GM21528 (cell line): ENCODE measurements at regions not wholly inside any gene's neighbourhood (a gene's known extent, or its start where the extent isn't known, plus 50 kb on each side); places are given as distances from the start of the nearest gene placed in this dataset.

ENCODE experiments used
- ATAC-seq: cut with Tn5 transposase; IDR thresholded peaks from one replicate; pipeline ENCODE4 v1.9.1; 2021; ENCODE audit warnings: mild to moderate bottlenecking, moderate library complexity; ENCODE audit not compliant: unreplicated experiment, low FRiP score

- no peak for ATAC-seq
These were observed 555.8 kb upstream of the EPHA7 start for GRCh38 chr6:93975159-93975558.

- ATAC-seq, result no peak
These were observed 555.0 kb upstream of the EPHA7 start for GRCh38 chr6:93974332-93974731.

- no peak for ATAC-seq
These were observed 553.4 kb upstream of the EPHA7 start for GRCh38 chr6:93972791-93973190.

DNA sequence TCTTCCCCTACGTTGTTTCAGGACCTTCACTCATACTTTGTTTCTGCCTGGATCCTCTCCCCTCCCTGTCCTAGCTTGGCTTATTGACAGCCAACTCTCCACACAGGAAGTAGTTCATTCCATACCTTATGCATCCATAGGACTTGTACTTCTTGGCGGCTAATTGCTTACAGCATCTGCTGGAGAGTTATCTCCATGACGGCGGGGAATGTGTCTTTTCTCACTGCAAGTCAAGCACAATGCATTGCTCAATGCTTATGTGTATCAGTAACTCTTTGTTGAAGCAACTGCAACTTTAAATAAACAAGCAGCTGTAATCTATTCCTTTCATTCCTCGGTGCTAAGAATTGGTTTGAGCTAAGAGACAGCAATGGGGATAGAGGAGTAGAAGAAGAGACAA, 551.3 kb upstream of the EPHA7 start:
- ATAC-seq, result no peak

DNA sequence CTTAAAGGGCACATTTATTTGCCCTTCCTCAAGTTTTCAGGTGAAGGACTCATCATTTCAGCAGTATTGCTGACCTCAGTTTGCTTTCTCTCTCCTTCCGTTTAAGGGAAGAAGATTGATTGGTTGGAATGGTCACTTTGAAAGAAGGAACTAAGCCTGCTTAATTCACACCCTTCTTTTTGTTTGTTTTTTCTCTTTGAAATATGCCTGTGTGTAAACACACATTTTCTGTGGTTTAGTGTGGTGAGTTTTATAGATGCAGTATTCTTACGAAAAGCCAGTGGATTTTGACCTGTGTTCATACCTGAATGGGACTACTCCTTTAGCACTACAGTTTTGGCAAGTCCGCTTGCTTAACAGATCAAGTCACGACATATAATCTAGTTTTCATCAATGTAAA, 548.8 kb upstream of the EPHA7 start:
- ATAC-seq, result no peak

DNA sequence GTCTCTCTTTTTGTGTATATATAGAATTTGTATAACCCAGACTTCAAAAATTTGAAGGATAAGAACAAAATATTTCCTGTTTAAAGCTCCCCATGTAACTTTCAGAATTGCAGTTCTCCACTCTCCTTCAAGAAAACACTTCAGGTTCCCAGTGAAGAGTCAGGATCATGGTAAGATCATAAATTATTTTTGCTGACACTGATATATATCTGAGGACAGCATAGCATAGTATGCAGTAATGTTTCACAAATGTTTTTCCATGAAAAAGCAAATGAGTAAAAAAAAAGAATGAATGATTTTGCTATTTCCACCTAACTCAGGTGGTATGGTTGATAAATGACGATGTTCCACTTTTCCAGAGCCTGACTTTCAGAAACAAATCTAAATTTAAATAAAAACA, 545.6 kb upstream of the EPHA7 start:
- ATAC-seq, result no peak

- no peak for ATAC-seq
These were observed 545.0 kb upstream of the EPHA7 start for GRCh38 chr6:93964321-93964720.

DNA sequence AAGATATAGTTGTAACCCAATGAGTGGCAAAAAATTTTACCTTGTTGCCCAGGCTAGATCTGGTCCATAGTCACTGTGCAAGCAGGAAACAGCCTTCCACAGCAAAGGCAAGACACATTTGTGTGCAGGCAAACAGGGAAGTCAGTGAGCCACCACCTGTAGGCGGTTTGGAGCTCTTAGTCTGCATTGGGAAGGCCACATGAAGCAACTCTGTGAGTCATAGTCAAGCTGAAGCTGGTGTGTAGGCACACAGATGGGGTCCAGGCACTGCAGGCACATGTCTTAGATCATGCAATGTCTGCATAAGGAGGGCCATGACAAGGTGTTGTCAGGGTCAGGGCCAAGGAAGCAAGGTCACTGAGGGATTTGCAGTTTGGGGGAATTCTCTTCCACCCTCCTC, 543.2 kb upstream of the EPHA7 start:
- no peak for ATAC-seq

GRCh38 chr6:93954584-93954983, 535.2 kb upstream of the EPHA7 start:
- ATAC-seq, result no peak

DNA sequence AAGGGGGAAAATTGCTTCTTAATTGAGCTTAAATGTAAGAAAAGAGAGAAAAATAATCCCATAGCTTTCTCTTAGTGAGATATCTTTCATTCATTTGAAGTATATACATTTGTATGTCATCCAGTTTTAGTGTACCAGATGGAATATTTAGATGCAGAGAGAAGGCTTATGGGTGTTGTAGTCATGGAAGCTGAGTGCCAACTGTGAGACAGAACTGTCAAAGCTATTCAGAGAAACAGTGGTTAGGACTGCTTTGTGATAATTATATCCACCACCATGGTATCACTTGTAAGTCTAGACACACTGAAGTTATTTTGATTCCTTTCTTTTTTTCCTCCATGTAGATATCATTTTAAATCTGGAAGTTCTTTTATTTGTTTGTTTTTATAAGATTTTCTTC, 524.3 kb upstream of the EPHA7 start:
- ATAC-seq, result no peak

DNA sequence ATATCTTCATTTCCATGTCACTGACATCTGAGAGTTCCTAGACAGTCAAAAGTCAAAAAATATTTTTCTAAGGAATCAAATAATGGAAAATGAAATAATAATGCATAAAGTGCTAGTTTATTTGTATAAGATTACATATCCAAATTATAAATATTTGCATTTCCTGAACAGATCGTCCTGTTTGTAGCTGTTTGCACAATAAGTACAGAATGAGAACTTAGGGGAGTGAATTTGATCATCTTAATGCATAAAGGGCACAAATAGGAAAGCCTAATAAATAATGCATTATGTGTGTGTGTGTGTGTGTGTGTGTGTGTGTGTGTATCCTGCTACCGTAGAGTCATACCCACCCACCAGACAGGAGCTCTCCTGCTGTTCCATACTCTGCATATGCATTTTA, 521.0 kb upstream of the EPHA7 start:
- no peak for ATAC-seq

DNA sequence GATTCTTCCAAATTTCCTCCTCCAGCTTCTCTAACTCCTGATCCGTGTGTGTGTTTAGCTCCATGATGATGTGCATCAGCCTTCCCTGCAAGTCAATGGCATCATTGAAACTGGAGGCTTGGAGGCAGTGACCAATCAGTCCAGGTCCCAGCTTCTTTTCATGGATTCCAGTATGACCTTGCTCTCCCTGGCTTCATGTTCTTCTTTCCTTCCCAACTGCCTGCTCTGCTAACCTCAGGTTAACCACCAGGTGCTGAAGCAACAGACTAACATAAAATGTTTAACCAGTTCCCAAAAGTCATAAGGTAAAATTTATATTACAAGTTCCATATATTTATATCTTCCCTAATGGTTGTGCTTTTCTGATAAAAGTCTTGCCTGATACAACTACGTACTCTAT, 512.8 kb upstream of the EPHA7 start:
- ATAC-seq, result no peak

DNA sequence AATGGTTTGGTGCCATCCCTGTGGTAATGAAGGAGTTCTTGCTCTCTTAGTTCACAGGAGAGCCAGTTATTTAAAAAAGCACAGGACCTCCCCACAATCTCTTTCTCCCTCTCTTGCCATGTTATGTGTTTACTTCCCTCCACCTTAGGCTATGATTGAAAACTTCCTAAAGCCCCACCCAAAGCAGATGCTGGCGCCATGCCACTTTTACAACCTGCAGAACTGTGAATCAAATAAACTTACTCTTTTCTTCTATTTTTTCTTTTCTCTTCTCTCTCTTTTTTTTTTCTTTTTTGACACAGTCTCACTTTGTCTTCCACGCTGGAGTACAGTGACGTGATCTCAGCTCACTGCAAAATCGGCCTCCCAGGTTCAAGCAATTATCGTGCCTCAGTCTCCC, 508.4 kb upstream of the EPHA7 start:
- no peak for ATAC-seq

GRCh38 chr6:93919365-93919764, 500.0 kb upstream of the EPHA7 start:
- no peak for ATAC-seq

GRCh38 chr6:93918258-93918657, 498.9 kb upstream of the EPHA7 start:
- ATAC-seq, result no peak

DNA sequence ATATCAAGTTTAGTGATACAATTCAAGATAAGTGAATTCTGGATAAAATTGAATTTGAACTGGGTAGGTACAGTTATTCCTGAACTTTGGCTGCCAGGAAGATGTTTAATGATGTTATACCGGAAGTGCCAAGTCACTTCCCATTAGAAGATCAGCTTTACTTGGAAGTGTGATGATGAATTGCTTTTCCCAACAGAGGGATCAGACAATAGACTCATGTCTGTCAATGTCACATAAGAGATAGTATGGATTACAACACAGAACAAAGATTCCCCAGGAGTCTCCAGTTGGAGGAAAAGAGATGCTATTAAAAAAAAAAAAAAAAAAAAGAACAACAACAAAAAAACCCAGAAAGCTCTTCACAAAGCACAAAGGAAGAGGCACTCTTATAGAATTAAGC, 497.9 kb upstream of the EPHA7 start:
- no peak for ATAC-seq

DNA sequence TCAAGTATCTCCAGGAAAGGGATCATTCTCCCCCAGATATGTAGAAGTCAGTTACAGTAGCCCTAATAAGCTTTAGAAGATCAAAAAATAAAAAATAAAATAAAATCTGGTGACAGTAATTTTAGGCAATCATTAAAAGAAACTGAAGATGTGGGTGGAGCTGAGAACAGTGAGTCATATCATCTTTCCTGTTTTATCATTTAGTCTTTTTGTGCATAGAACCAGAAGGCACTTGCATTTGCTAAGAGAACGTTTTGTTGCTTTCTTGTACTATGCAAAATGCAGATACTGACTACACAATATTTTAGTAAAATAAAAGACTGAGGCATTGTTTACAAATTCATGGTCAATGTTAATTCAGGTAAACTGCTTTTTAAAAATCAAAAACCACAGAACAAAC, 497.4 kb upstream of the EPHA7 start:
- no peak for ATAC-seq

- no peak for ATAC-seq
These were observed 496.6 kb upstream of the EPHA7 start for GRCh38 chr6:93915961-93916360.

DNA sequence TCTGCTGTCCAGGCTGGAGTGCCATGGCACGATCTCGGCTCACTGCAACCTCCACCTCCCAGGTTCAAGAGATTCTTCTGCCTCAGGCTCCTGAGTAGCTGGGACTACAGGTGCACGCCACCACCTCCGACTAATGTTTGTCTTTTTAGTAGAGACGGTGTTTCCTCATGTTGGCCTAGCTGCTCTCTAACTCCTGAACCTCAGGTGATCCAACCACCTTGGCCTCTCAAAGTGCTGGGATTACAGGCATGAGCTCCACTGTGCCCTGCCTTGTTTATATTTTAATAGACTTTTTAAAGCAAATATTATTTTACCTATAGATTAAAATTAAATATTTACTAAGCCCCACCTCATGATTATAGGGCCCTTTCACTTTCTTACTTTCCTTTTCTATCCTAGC, 483.2 kb upstream of the EPHA7 start:
- no peak for ATAC-seq

DNA sequence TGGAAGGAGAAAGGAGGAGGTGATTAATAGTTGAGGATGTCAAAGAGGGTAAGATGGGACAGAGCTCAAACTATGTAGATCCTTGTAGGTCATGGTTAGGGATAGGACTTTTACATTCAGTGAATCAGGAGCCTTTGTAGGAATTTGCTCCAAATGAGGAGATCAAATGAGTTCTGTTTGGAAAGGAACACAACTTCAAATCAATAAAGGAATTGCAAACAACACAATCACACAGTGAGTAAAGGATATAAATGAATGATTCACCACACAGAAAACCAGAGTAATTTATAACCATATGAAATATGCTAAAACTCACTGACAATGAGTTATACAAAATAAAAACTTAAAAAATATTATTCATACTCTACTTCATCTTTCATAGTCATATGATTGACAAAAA, 480.8 kb upstream of the EPHA7 start:
- no peak for ATAC-seq

GRCh38 chr6:93896081-93896480, 476.7 kb upstream of the EPHA7 start:
- ATAC-seq, result no peak

DNA sequence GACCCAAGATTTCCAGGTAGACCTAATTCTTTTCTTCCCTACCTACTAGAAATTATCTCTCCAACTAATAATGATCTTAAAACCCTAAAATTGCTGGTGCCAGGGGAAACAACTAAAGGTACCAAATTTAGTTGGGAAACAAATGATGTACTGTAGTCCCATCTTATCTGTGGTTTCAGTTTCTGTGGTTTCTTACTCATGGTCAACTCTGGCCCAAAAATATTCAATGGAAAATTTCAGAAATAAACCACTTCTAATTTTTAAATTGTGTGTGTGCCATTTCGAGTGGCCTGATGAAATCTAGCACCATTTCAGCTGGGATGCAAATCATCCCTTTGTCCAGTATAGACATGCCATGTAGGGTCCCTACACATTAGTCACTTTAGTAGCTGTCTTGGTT, 475.2 kb upstream of the EPHA7 start:
- no peak for ATAC-seq

DNA sequence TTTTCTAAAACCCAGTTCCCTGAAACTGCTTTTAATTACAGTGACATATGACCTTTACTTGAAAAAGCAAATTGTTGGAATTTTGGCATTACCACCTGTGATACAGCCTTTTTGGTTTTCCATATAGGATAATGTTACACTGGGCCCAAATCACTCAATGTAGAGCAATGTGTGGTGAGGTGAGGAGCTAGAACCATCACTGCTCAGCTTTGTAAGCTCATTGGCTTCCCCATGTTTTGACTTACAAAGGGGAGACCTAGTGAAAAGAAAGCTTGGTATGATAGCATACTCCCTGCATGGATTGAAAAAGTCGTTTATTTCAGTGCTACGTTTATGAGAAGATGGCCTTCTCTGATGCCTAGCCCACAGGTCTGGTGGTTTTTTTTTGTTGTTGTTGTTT, 470.4 kb upstream of the EPHA7 start:
- no peak for ATAC-seq

DNA sequence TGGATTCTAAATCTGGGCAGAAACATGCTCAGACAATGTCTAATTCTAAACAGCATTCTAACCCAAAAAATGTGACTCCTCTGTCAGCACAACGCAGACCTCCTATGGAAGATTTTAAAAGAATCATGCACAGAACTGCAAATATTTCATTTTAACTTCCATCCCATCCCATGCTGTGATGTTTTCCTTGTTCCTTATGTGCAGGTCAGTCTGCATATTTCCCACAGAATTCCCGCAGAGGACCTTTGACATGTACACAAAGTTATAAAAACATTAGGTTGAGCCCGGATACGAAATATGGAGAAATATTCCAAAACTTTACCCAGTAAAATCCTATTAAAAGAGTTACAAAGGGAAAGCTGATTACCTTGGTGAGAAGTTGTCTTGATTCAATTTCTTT, 467.1 kb upstream of the EPHA7 start:
- ATAC-seq, result no peak
